Mucosa of descending colon (tissue), 3 donors: ENCODE measurements at regions not wholly inside any gene's neighbourhood (a gene's known extent, or its start where the extent isn't known, plus 50 kb on each side); places are given as distances from the start of the nearest gene placed in this dataset.

Source experiments
- ATAC-seq: fragments of 200-7000 bp; cut with Tn5 transposase; one replicate; pipeline ENCODE4 v1.9.1; 2020; ENCODE audit warnings: mild to moderate bottlenecking, moderate library complexity
- DNase-seq, 3 donors: peaks; one replicate each; pipeline ENCODE4 v3.0.0-alpha.2; 2020
- H3K36me3 ChIP-seq: fragments of 200-600 bp; one replicate; pipeline ENCODE4 v1.8.0; 2021; ENCODE audit warnings: low read depth, mild to moderate bottlenecking
- H3K4me1 ChIP-seq: fragments of 200-600 bp; one replicate; pipeline ENCODE4 v1.8.0; 2021; ENCODE audit warnings: low read depth, mild to moderate bottlenecking
- H3K4me3 ChIP-seq: fragments of 200-600 bp; one replicate; pipeline ENCODE4 v1.8.0; 2021; ENCODE audit warnings: mild to moderate bottlenecking
- H3K9me3 ChIP-seq: fragments of 200-600 bp; one replicate; pipeline ENCODE4 v1.8.0; 2021; ENCODE audit warnings: mild to moderate bottlenecking
- intact Hi-C, 2 donors: fragments of 100-400 bp; cut with DNase I in 1 of 2; cut with micrococcal nuclease in 1 of 2; formaldehyde crosslinking; loops; one replicate each; pipeline versions ENCODE4 v1.11.0 to v1.11.1; 2022; cut with DNase I, micrococcal nuclease
- TF ChIP-seq, protein P1 (sequence below): fragments of 200-600 bp; IDR thresholded peaks from one replicate; pipeline ENCODE4 v1.8.0; 2022; ENCODE audit warnings: antibody characterized with exemption, mild to moderate bottlenecking
- donor health status: DM: no; HTN: no; CAD: no; lungs with moderate emphysema.
- donor health status: DM: no; HTN: no; CAD: no.
- donor health status: DM: no; HTN: yes; CAD: no.

DNA sequence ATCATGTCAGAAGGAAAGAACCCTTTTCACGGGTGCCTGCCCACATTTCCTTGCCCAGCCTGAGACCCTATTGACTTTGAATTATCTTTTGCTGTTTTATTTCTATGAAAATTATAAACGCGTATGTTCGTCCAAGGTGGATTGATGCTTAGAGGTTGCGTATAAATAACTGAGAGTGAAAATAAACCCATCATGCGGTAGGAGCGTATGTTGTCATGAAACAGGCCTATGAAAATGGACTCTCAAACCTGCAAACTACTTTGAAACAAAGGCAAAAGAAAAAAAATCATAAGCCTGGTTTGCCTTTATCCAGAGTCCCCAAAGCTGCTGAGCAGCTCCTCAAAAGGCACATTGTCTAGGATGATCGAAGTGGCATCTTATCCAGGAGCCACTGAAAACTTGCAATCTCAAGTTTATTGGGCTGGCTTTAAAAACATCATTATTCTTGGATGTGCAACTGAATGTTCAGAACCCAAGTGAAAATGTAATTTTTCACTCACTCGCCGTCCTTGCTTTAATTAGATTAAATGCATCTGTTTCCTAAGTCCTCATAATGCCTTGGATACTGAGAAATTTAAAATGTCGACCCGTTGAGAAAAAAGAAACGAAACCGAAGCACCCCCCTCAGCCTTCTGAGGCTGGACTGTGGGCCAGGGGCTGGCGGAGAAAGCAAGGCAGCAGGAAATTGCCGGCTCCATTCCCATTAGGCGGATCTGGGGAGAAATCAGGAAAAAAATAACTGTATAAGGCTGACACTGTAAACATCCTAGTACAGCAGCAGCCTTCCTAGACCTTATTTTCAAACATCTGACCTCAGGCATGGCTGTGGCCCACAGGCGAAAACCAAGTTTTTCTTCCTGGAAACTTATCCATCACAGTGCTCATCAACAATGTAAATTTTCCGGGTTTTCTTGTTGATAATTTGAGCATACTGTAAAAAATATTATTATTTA, 82.9 kb upstream of the PPARA start:
- H3K9me3 ChIP-seq = no peaks in the 10 kb centered on the region
- H3K4me3 ChIP-seq = no peak overlapping the region
- ATAC-seq (no peak), DNase-seq (peak in 2 of 3 donors; percentile 37 to 38)
- peaks cover 35% of the 10 kb centered on the region for H3K4me1 ChIP-seq
- no peaks in the 10 kb centered on the region for H3K36me3 ChIP-seq
- intact Hi-C loops = no loop called here
- TF ChIP-seq, protein P1, sequence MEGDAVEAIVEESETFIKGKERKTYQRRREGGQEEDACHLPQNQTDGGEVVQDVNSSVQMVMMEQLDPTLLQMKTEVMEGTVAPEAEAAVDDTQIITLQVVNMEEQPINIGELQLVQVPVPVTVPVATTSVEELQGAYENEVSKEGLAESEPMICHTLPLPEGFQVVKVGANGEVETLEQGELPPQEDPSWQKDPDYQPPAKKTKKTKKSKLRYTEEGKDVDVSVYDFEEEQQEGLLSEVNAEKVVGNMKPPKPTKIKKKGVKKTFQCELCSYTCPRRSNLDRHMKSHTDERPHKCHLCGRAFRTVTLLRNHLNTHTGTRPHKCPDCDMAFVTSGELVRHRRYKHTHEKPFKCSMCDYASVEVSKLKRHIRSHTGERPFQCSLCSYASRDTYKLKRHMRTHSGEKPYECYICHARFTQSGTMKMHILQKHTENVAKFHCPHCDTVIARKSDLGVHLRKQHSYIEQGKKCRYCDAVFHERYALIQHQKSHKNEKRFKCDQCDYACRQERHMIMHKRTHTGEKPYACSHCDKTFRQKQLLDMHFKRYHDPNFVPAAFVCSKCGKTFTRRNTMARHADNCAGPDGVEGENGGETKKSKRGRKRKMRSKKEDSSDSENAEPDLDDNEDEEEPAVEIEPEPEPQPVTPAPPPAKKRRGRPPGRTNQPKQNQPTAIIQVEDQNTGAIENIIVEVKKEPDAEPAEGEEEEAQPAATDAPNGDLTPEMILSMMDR = no peak

DNA sequence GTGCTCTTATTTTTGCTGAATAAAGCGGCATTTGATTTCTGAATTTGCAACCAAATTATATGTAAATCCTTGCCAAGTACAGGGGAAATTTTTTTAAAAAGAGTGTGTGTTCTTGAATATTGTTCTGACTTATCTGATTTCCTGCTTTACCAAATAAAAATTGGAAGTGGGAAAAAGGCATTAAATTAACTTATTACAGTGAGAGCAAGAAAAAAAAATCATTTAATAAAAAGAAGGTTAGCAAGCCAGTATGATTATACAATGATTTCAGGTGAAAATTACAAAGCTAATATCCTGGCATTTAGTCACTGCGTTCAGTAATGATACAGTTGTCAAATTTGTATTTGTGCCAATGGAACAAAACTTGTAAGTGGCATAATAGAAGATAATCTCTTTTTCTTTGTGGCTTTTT, 82.1 kb upstream of the PPARA start:
- H3K4me1 ChIP-seq = peaks cover 32% of the 10 kb centered on the region
- no peak for ATAC-seq
- H3K9me3 ChIP-seq = no peaks in the 10 kb centered on the region
- no peaks in the 10 kb centered on the region for H3K36me3 ChIP-seq
- intact Hi-C loops = no loop called here
- no peak overlapping the region for H3K4me3 ChIP-seq
- DNase-seq = no peak
- TF ChIP-seq, protein P1 = no peak

DNA sequence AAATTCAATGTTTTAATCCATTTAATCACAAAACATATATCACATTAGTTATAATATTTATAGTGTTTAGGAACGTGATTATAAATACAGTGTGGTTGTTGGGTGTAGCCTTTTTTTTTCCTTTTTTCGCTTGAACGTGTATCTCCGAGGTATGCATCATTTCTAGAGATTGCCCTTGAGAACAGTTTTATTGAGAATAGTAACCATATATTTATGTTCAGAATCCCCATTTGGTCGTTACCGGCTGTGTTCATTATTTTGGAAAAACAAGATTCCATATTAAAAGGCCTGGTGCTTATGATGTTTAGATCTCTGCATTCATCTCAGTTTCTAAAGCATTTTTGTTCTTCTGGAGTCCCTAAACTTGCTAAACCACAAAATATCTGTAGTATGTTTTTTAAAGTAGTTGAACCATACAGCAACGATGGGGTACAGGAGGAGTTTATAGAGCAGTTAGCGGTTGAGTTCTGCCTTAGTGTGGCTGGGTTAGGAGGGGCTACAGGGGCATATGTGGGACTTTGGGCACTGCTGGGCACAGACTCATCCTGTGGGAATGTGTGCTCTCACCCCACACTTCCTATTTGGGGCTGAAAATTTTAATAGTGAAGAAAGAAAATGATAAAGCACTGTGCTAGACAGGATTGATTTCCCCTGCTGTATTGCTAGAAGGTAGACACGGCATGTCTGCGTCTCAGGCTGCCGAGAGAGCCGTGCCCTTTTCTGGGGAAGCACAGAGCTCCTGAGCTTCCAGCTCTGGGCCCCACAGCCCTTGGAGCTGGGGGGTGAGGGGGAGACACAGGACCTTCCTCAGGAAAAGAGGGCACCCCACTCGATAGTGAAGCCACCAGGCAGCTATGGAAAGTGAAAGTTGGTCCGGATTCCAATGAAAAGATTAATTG, 81.5 kb upstream of the PPARA start:
- no peak for ATAC-seq
- TF ChIP-seq, protein P1 = no peak
- H3K4me3 ChIP-seq = no peak overlapping the region
- peak in 2 of 3 donors; percentile 51 to 58 for DNase-seq
- no peaks in the 10 kb centered on the region for H3K36me3 ChIP-seq
- no peaks in the 10 kb centered on the region for H3K9me3 ChIP-seq
- intact Hi-C loops = no loop called here
- peaks cover 26% of the 10 kb centered on the region for H3K4me1 ChIP-seq

DNA sequence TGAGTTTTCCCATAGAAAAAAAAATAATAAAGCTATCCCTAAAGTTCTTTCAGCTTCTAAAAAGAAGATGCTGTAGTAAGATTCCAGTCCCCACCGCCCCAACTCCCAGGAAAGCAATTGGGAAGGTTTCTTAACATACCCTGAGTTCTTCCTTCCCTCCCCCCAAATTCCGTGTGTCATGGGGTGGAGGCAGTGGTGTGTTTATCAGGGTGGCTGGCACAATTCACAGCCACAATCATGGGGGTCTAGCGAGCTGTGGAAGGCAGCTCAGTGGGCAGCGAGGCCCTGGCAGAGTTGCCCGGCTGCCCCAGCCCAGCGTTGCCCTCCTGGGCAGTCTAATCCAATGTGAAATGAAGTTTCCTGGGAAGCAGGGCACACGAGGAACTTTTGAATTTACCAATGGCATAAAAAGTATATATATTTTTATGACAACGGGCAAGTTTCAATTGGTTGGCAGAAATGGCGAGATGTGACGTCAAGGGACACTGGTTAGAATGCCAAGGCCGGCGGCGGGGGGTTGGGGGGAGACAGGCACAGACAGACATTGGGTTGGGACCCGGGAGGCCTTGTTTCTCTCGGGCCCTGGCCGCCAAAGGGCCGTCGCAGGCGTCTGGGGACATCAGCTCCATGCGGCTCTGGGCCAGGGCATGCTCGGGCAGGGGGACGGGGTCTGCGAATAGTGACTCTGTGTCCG, 80.7 kb upstream of the PPARA start:
- intact Hi-C loops = loop anchor here in 1 of 2 donors (10.0 kb wide), 1 partner anchor 55 kb away; no protein-coding TSS in a partner anchor
- TF ChIP-seq, protein P1 = no peak
- ATAC-seq = peak; percentile 64
- DNase-seq = peak; percentile 90 to 97 (median 92)
- peaks cover 33% of the 10 kb centered on the region for H3K4me1 ChIP-seq
- peak overlapping the region; percentile 69 for H3K4me3 ChIP-seq
- H3K9me3 ChIP-seq = no peaks in the 10 kb centered on the region
- no peaks in the 10 kb centered on the region for H3K36me3 ChIP-seq

DNA sequence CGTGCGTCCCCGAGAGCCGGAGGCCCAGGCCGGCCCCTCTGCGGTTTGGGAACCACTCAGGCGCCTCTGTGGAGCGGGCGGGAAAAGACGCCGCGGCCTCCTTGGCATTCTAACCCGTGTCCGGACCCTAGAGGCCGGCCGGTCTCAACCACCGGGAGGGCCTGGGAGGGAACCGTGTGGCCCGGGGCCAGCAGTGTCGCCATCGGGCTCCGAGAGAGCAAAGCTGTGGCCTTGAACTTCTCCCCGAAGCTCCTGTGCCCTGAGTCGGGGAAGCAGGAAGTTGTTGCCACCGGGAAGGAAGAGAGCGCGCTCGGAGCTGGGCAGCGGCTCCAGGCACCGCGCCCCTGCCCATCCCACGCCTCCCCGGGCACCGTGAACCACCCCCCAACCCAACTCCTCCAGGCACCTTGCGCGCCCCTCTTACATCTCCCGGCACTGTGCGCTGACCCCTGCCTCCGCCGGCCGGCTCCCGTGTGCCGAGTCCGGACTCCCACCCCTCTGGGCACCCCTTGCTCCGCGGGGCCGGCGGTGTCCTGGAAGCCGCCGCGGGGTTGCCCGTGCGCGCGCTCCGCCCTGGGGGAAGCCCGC, 80.0 kb upstream of the PPARA start:
- TF ChIP-seq, protein P1 = no peak
- ATAC-seq (peak; percentile 59), DNase-seq (peak; percentile 74 to 83 (median 82))
- Histone ChIP-seq H3K4me3 (peak overlapping the region; percentile 69), H3K4me1 (peaks cover 39% of the 10 kb centered on the region), H3K9me3 (no peaks in the 10 kb centered on the region), H3K36me3 (no peaks in the 10 kb centered on the region)
- intact Hi-C loops = loop anchor here in 1 of 2 donors (10.0 kb wide), 1 partner anchor 56 kb away; no protein-coding TSS in a partner anchor
